AG04449 (cell line): ENCODE measurements at regions not wholly inside any gene's neighbourhood (a gene's known extent, or its start where the extent isn't known, plus 50 kb on each side); places are given as distances from the start of the nearest gene placed in this dataset.
"Not testable (repeated sequence)": the region's sequence is repeated elsewhere in the genome, so short reads cannot be mapped to it uniquely, and the experiment has no call there.

ENCODE experiments used
- CTCF ChIA-PET: fragments of 350-600 bp; formaldehyde crosslinking; extraction: SDS; loops from one replicate; lab custom pipeline; 2021; ENCODE audit warnings: antibody characterized with exemption; lab: Yijun Ruan, JAX
- POLR2A ChIA-PET: fragments of 400-600, 350-600 bp; formaldehyde crosslinking; extraction: SDS; loops from one replicate; lab custom pipeline; 2020; ENCODE audit warnings: antibody characterized with exemption, inconsistent platforms; lab: Yijun Ruan, JAX
- DNase-seq: peaks from one replicate; pipeline ENCODE4 v3.0.0-alpha.2; 2010; ENCODE audit warnings: low read depth, low spot score
- H3K4me3 ChIP-seq: 2 replicates; pipeline ENCODE4 v1.5.1; 2011; ENCODE audit warnings: low read depth, mild to moderate bottlenecking, control low read depth, low read length
- TF ChIP-seq, protein P1 (sequence below): IDR thresholded peaks from one replicate; pipeline ENCODE4 v1.5.1; 2011; ENCODE audit warnings: mild to moderate bottlenecking, moderate library complexity, low read length, control low read depth, inconsistent platforms; ENCODE audit not compliant: insufficient read depth; ENCODE audit errors: missing control alignments

DNA sequence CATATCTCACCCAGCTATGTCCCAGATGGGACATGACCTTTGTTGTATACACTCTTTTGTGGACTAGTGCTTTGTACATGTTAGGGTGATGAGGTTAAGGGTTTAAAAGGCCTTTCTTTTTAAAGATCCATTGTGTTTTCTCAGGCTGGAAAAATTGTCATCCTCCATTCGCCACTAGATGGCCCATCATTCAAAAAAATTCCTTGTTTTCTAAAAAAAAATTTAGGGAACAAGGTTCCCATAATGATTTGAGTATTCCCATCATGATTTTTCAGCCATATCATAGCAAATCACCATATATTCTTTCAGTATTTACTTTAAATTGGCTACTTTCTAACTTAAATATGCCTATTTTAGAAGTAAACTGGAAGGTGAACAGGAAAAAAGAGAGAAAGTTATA, 91.9 kb upstream of the TMEM164 start:
- CTCF ChIA-PET = interaction anchor here (0.6 to 5.5 kb wide), 20 partner anchors 9 to 513 kb away, joined by 3 to 125 read pairs (median 4); no protein-coding TSS in a partner anchor
- POLR2A ChIA-PET = no interaction called here
- TF ChIP-seq, protein P1, sequence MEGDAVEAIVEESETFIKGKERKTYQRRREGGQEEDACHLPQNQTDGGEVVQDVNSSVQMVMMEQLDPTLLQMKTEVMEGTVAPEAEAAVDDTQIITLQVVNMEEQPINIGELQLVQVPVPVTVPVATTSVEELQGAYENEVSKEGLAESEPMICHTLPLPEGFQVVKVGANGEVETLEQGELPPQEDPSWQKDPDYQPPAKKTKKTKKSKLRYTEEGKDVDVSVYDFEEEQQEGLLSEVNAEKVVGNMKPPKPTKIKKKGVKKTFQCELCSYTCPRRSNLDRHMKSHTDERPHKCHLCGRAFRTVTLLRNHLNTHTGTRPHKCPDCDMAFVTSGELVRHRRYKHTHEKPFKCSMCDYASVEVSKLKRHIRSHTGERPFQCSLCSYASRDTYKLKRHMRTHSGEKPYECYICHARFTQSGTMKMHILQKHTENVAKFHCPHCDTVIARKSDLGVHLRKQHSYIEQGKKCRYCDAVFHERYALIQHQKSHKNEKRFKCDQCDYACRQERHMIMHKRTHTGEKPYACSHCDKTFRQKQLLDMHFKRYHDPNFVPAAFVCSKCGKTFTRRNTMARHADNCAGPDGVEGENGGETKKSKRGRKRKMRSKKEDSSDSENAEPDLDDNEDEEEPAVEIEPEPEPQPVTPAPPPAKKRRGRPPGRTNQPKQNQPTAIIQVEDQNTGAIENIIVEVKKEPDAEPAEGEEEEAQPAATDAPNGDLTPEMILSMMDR = no peak
- no peak overlapping the region for H3K4me3 ChIP-seq
- no peak for DNase-seq

DNA sequence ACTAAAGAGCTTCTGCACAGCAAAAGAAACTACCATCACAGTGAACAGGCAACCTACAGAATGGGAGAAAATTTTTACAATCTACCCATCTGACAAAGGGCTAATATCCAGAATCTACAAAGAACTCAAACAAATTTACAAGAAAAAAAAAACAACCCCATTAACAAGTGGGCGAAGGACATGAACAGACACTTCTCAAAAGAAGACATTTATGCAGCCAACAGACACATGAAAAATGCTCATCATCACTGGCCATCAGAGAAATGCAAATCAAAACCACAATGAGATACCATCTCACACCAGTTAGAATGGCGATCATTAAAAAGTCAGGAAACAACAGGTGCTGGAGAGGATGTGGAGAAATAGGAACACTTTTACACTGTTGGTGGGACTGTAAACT, 89.9 kb upstream of the TMEM164 start:
- H3K4me3 ChIP-seq, POLR2A ChIA-PET, DNase-seq: not testable (repeated sequence)
- CTCF ChIA-PET = interaction anchor here (4.1 to 5.5 kb wide), 2 partner anchors 212 to 233 kb away, joined by 29 to 125 read pairs; no protein-coding TSS in a partner anchor

DNA sequence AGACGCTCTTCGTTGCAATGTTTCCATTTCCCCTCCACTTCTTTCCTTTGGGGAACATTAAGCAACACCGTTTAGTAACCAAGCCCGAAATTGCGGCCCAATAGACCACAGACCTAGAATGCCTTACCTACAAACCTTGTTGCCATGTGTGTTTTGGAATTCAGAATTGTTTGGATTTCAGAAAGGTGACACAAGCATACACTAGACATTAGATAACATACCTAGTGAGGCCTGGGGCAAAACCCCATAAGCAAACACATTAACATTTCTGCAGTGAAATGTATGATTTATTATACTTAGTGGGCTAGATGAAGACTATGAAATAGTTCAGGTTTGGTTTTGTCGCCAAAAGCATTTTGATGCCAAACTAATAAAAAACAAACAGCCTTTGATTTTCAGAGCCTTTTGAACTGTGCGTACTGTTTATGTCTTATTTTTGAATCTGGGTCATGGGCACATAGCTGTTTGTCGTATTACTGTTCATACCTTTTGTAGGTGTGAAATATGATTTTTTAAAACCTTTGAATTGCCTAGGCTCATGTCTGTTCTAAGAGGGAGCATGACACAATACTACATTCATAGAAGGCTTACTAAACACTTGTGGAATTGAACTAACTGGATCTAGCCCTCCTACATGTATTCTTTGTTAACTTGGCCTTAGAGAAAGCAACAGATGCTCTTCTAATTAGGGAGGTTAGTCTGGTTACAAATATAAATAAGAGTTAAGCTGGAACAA, 88.6 kb upstream of the TMEM164 start:
- H3K4me3 ChIP-seq = no peak overlapping the region
- ChIA-PET CTCF (interaction anchor here (0.8 to 4.3 kb wide), 2 partner anchors 212 to 232 kb away, joined by 3 to 24 read pairs; no protein-coding TSS in a partner anchor), POLR2A (no interaction called here)
- DNase-seq = no peak
- TF ChIP-seq, protein P1 = no peak

DNA sequence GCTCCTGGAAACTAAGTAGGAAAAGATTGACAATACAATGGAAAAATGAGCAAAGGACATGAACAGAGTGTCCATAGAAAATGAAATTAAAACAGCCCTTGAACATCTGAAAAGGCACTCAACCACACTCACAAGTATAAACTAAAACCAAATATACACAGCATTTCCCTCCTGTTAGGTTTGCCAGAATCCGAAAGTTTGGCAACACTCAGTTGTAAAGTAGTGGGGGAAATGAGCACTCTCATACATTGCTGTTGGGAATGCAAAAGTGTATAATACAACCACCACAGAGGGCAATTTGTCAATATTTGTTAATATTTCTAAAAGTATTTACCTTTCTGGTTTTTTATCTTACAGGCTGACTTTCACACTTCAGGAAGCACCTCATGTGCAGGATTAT, 84.2 kb upstream of the TMEM164 start:
- TF ChIP-seq, protein P1 = no peak
- no peak for DNase-seq
- ChIA-PET POLR2A (no interaction called here), CTCF (interaction anchor here (1.4 kb wide), 1 partner anchor 9 kb away, joined by 3 read pairs; no protein-coding TSS in a partner anchor)
- H3K4me3 ChIP-seq = no peak overlapping the region

DNA sequence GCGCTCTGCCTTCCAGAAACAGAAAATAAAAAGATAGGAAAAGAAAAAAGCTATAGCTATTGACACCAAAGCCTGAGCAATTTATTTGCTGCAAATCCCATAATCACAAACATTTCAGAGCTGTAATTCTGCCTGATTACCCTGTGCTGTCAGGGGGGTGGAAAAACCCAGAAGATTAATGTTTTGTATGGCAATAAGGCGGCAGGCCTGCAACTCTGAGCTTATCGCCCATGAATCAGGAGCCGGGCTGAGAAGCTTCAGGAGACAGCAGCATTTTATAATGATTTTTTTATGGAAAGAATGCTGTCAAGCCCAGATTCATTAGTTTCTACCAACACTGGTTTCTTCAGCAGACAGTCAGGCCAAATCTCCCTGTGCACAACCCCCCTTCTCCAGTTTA, 82.6 kb upstream of the TMEM164 start:
- ChIA-PET POLR2A (no interaction called here), CTCF (interaction anchor here (1.2 to 1.4 kb wide), 2 partner anchors 9 to 226 kb away, joined by 7 to 12 read pairs; no protein-coding TSS in a partner anchor)
- H3K4me3 ChIP-seq = no peak overlapping the region
- no peak for DNase-seq
- TF ChIP-seq, protein P1 = no peak

DNA sequence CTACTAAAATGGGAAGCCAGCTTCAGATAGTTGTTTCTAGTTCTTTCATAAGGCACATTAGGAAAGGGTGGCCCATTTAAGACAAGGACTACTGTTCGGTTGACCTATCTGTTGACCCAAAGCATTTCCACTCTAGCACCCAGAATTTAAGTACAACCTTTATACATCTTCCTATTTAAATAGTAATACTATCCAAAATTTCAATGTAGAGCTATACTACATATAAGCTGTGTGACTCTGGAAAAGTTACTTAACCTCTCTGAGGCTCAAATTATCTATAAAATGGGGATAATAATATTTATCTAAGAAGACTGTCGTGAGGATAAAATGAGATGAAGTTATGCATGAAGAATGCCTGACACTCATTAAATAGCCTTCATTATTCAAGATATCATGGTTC, 82.0 kb upstream of the TMEM164 start:
- H3K4me3 ChIP-seq = no peak overlapping the region
- POLR2A ChIA-PET = no interaction called here
- TF ChIP-seq, protein P1 = no peak
- CTCF ChIA-PET = interaction anchor here (1.2 to 1.4 kb wide), 2 partner anchors 10 to 226 kb away, joined by 7 to 12 read pairs; no protein-coding TSS in a partner anchor
- no peak for DNase-seq

DNA sequence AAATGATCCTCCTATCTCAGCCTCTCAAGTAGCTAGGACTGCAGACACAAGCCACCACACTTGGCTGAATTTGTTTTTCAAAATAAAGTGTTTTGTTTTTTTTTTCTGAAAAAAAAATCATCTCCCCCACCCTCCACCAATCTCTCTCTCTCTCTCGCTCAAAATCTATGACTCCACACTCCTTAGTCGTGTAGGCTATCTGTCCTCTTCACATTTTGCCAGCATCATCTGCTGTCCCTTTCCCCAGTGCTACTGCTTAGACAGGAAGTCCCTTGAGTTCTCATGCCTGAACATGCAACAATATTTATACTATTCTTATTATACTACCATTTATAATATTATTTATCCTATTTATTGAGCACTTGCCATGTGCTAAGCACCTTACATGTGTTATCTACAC, 80.7 kb upstream of the TMEM164 start:
- ChIA-PET POLR2A (no interaction called here), CTCF (interaction anchor here (1.4 kb wide), 1 partner anchor 11 kb away, joined by 8 read pairs; no protein-coding TSS in a partner anchor)
- DNase-seq = no peak
- no peak overlapping the region for H3K4me3 ChIP-seq
- TF ChIP-seq, protein P1 = no peak

DNA sequence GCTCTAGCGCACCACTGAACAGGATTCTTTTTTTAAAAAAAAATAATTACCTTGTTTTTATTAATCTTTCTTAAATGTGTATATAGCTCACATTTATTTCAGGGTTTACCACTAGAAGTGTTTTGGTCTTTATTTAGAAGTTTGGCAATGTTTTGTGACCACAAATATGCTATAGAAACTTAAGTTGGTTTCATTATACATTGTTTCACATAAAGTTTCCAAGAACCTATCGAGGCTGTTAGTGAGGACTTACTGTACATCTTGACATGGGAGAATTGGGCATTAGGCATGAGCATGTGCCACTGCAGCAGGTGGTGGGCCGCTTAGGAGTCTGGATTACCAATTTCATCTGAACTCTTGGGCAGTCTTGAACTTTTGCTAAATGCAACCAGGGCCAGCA, 77.9 kb upstream of the TMEM164 start:
- H3K4me3 ChIP-seq, DNase-seq, POLR2A ChIA-PET: not testable (repeated sequence)
- CTCF ChIA-PET = interaction anchor here (0.9 to 2.4 kb wide), 4 partner anchors 14 to 222 kb away, joined by 3 to 7 read pairs (median 5); no protein-coding TSS in a partner anchor
